ENCODE measurements at regions not wholly inside any gene's neighbourhood (a gene's known extent, or its start where the extent isn't known, plus 50 kb on each side); places are given as distances from the start of the nearest gene placed in this dataset.
"Not testable (repeated sequence)": the region's sequence is repeated elsewhere in the genome, so short reads cannot be mapped to it uniquely, and the experiment has no call there.

GRCh38 chrX:137882960-137883359 lies 317.0 kb downstream of the ZIC3 start:
- DNase-seq (ENCODE audit: low read depth): no peak

- DNase-seq (ENCODE audit: low read depth): not testable (repeated sequence)
These were observed 318.9 kb downstream of the ZIC3 start for GRCh38 chrX:137884813-137885212.

GRCh38 chrX:137891431-137891830 lies 325.5 kb downstream of the ZIC3 start:
- no peak for DNase-seq (ENCODE audit: low read depth)

- DNase-seq (ENCODE audit: low read depth): no peak
These were observed 330.2 kb downstream of the ZIC3 start for GRCh38 chrX:137896123-137896522.

GRCh38 chrX:137915466-137915865 lies 349.5 kb downstream of the ZIC3 start:
- DNase-seq (ENCODE audit: low read depth): no peak

GRCh38 chrX:137916090-137916746 lies 350.3 kb downstream of the ZIC3 start:
- DNase-seq (ENCODE audit: low read depth): no peak

- DNase-seq (ENCODE audit: low read depth): no peak
These were observed 360.2 kb downstream of the ZIC3 start for GRCh38 chrX:137926090-137926489.

- no peak for DNase-seq (ENCODE audit: low read depth)
These were observed 364.0 kb downstream of the ZIC3 start for GRCh38 chrX:137929951-137930350.

- no peak for DNase-seq (ENCODE audit: low read depth)
These were observed 364.6 kb downstream of the ZIC3 start for GRCh38 chrX:137930533-137930932.

- DNase-seq (ENCODE audit: low read depth): not testable (repeated sequence)
These were observed 368.3 kb downstream of the ZIC3 start for GRCh38 chrX:137934214-137934613.

- DNase-seq (ENCODE audit: low read depth): not testable (repeated sequence)
These were observed 369.0 kb downstream of the ZIC3 start for GRCh38 chrX:137934887-137935286.

GRCh38 chrX:137945470-137945869 lies 379.5 kb downstream of the ZIC3 start:
- no peak for DNase-seq (ENCODE audit: low read depth)

- DNase-seq (ENCODE audit: low read depth): no peak
These were observed 403.3 kb downstream of the ZIC3 start for GRCh38 chrX:137969191-137969590.

- DNase-seq (ENCODE audit: low read depth): no peak
These were observed 416.7 kb downstream of the ZIC3 start for GRCh38 chrX:137982472-137983172.

GRCh38 chrX:137988470-137988869 lies 422.5 kb downstream of the ZIC3 start:
- DNase-seq (ENCODE audit: low read depth): no peak

- DNase-seq (ENCODE audit: low read depth): no peak
These were observed 432.7 kb downstream of the ZIC3 start for GRCh38 chrX:137998619-137999018.

- no peak for DNase-seq (ENCODE audit: low read depth)
These were observed 433.1 kb downstream of the ZIC3 start for GRCh38 chrX:137999071-137999470.

- no peak for DNase-seq (ENCODE audit: low read depth)
These were observed 433.6 kb downstream of the ZIC3 start for GRCh38 chrX:137999552-137999951.

- DNase-seq (ENCODE audit: low read depth): no peak
These were observed 435.3 kb downstream of the ZIC3 start for GRCh38 chrX:138001226-138001625.

GRCh38 chrX:138006180-138006579 lies 440.3 kb downstream of the ZIC3 start:
- no peak for DNase-seq (ENCODE audit: low read depth)

- DNase-seq (ENCODE audit: low read depth): no peak
These were observed 442.4 kb downstream of the ZIC3 start for GRCh38 chrX:138008281-138008680.

- DNase-seq (ENCODE audit: low read depth): no peak
These were observed 445.5 kb downstream of the ZIC3 start for GRCh38 chrX:138011468-138011867.

GRCh38 chrX:138014577-138014976 lies 448.6 kb downstream of the ZIC3 start:
- DNase-seq (ENCODE audit: low read depth): no peak
